GM06990 (cell line): ENCODE measurements at regions not wholly inside any gene's neighbourhood (a gene's known extent, or its start where the extent isn't known, plus 50 kb on each side); places are given as distances from the start of the nearest gene placed in this dataset.

ENCODE experiments used
- DNase-seq: peaks from one replicate; pipeline ENCODE4 v3.0.0-alpha.2; 2011; ENCODE audit not compliant: insufficient read length; ENCODE audit errors: extremely low read depth
- H3K27me3 ChIP-seq: replicated peaks from 2 replicates; pipeline ENCODE4 v1.6.0; 2011; ENCODE audit warnings: low read length; ENCODE audit not compliant: control insufficient read depth, insufficient read depth
- H3K36me3 ChIP-seq: 2 replicates; pipeline ENCODE4 v1.5.1; 2011; ENCODE audit warnings: low read length; ENCODE audit not compliant: control insufficient read depth, insufficient read depth
- H3K4me3 ChIP-seq: replicated peaks from 2 replicates; pipeline ENCODE4 v1.5.1; 2011; ENCODE audit warnings: low read depth, mild to moderate bottlenecking, control low read depth, low read length
- TF ChIP-seq, protein P1 (sequence below): IDR thresholded peaks from 2 replicates; pipeline ENCODE4 v1.5.1; 2011; ENCODE audit warnings: low read length, control low read depth, mild to moderate bottlenecking, inconsistent platforms; ENCODE audit not compliant: insufficient read depth, poor library complexity, severe bottlenecking

DNA sequence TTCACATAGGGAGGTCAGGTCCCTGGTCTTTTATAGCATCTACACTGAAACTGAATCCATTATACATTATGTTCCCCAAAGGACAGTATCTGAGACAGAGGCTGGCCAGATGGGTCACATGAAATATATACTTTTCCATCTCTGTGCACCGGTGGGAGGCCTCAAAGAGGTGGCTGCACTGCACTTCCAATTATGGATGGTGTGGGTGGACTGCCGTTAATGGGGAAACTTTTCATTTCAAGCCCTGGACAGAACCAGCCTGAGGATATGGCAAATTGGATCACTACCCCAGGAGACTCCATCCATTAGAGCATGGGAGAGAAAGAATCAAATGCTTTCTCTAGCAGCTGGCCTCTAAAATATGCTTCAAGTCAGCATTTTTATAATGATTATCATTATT, 280.5 kb upstream of the OPRM1 start:
- DNase-seq = no peak
- TF ChIP-seq, protein P1, sequence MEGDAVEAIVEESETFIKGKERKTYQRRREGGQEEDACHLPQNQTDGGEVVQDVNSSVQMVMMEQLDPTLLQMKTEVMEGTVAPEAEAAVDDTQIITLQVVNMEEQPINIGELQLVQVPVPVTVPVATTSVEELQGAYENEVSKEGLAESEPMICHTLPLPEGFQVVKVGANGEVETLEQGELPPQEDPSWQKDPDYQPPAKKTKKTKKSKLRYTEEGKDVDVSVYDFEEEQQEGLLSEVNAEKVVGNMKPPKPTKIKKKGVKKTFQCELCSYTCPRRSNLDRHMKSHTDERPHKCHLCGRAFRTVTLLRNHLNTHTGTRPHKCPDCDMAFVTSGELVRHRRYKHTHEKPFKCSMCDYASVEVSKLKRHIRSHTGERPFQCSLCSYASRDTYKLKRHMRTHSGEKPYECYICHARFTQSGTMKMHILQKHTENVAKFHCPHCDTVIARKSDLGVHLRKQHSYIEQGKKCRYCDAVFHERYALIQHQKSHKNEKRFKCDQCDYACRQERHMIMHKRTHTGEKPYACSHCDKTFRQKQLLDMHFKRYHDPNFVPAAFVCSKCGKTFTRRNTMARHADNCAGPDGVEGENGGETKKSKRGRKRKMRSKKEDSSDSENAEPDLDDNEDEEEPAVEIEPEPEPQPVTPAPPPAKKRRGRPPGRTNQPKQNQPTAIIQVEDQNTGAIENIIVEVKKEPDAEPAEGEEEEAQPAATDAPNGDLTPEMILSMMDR = no peak
- no peak overlapping the region for H3K4me3 ChIP-seq

DNA sequence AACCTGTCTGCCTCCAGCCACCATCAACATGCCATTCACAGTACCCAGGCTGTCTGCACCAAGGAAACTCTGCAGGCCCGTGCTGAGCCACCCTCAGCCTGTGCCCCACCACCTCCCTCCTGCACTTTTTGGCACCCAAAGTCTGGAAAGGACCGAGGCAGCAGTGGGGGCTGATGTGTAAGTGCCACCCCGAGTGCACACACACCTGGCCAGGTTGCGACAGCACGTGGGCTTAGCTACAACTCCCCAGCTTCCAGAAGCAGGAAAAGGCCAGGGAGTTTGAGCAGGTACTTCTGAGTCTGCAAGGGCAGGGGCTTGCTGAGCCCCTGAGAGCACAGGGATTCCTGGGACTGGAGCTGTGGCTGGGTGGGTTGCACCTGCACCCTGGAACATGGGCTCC, 303.3 kb upstream of the OPRM1 start:
- Histone ChIP-seq H3K4me3 (no peak overlapping the region), H3K36me3 (no peaks in the 10 kb centered on the region), H3K27me3 (no peaks in the 10 kb centered on the region)
- TF ChIP-seq, protein P1 = no peak
- DNase-seq = no peak

More for the DNA sequence above, 280.5 kb upstream of the OPRM1 start:
- H3K27me3 ChIP-seq = no peaks in the 10 kb centered on the region
- H3K36me3 ChIP-seq = no peaks in the 10 kb centered on the region

DNA sequence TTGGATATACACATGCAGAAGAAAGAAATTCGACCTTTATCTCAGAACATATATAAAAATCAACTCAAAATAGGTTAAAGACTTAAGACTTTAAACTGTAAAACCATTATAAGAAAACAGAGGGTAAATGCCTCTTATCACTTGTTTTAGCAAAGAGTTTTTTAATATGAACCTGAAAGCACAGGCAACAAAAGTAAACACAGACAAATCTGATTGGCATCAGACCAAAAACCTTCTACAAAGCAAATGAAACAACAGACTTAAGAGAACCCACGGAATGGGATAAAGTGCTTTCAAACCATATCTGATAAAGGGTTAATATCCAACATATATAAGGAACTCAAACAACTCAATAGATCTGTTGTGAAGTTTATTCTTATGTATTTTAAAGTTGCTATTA, 309.9 kb upstream of the OPRM1 start:
- no peak overlapping the region for H3K4me3 ChIP-seq
- TF ChIP-seq, protein P1 = no peak
- H3K27me3 ChIP-seq = no peaks in the 10 kb centered on the region
- no peaks in the 10 kb centered on the region for H3K36me3 ChIP-seq
- DNase-seq = no peak

DNA sequence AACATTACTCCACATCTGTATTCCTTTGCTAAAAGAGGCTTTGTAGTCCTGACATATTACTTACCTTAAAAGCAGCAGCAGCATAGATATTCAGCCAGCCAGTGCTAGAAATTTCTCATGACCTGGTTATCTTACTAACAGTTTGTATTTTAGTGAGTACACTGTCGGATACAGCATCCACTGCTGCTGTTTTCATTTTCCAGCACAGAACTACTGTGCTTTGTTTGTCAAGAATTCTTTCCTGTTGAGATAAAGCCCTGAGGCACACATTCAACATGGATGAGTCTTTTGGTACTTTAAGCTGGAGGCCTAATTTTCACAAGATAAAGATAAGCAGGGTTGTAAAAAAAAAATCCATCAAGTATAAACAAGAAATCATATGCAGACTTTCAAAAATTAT, 311.2 kb upstream of the OPRM1 start:
- TF ChIP-seq, protein P1 = no peak
- no peak for DNase-seq
- Histone ChIP-seq H3K4me3 (no peak overlapping the region), H3K36me3 (no peaks in the 10 kb centered on the region), H3K27me3 (no peaks in the 10 kb centered on the region)

DNA sequence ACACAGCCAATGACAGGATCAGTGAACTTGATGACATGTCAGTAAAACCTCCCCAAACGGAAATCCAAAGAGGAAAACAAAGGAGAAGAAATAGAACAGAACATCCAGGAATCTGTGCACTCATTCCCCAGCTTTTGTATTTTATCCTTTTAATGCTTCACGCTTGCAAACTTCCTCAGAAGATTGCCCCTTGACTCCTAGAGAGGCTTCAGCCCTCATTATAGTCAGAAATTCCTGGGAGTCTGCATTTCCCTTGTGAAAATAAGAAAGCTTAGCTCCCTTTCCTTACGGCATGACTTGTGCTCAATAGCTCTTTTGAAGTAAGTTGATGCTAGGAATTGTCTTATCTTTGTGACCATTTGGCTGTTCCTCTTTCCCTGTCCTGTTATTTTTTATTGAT, 313.6 kb upstream of the OPRM1 start:
- no peaks in the 10 kb centered on the region for H3K27me3 ChIP-seq
- TF ChIP-seq, protein P1 = no peak
- no peaks in the 10 kb centered on the region for H3K36me3 ChIP-seq
- H3K4me3 ChIP-seq = no peak overlapping the region
- no peak for DNase-seq

DNA sequence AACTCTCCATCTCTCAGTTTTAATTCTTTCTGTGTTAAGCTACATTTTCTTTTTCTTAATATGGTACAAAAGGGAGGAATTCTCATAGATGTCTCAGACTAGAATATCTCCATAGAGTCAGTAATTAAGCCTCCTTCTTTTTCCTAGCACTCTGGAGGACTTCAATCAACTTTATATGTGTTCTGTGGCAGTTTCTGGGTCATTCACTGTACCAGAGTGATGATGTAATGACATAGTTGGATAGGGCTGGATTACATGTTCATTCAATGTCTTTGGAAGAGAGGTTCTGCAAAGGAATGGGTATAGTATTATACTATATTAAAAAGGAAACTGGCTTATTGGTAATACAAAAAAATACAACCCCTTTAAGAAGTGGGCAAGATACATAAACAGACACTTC, 318.3 kb upstream of the OPRM1 start:
- no peaks in the 10 kb centered on the region for H3K36me3 ChIP-seq
- H3K27me3 ChIP-seq = no peaks in the 10 kb centered on the region
- DNase-seq = no peak
- H3K4me3 ChIP-seq = no peak overlapping the region
- TF ChIP-seq, protein P1 = no peak
